ENCODE measurements at regions not wholly inside any gene's neighbourhood (a gene's known extent, or its start where the extent isn't known, plus 50 kb on each side); places are given as distances from the start of the nearest gene placed in this dataset.
"Not testable (repeated sequence)": the region's sequence is repeated elsewhere in the genome, so short reads cannot be mapped to it uniquely, and the experiment has no call there.

GRCh38 chr16:29114989-29115801, 130.3 kb downstream of the LAT start:
- peak overlapping the region; percentile 74 to 82 for H3K27ac Mint-ChIP-seq
- peak; percentile 21 to 46 for ATAC-seq
- peaks cover 23% of the 10 kb centered on the region for H3K36me3 Mint-ChIP-seq
- not testable (repeated sequence) for DNase-seq (ENCODE audit: low spot score); H3K27me3 Mint-ChIP-seq; H3K9me3 Mint-ChIP-seq
- H3K4me1 Mint-ChIP-seq (ENCODE audit: low read depth in 2 of 2), result peaks cover 73 to 81% of the 10 kb centered on the region in 2 donors
- peak overlapping the region; percentile 65 for H3K4me3 Mint-ChIP-seq

GRCh38 chr16:29114574-29114973, 129.7 kb downstream of the LAT start:
- H3K27ac Mint-ChIP-seq, result peak overlapping the region; percentile 74 to 82
- ATAC-seq, result no peak
- H3K27me3 Mint-ChIP-seq, result no peaks in the 10 kb centered on the region
- no peak for DNase-seq (ENCODE audit: low spot score)
- H3K9me3 Mint-ChIP-seq, result no peaks in the 10 kb centered on the region
- peaks cover 75 to 84% of the 10 kb centered on the region in 2 donors for H3K4me1 Mint-ChIP-seq (ENCODE audit: low read depth in 2 of 2)
- H3K4me3 Mint-ChIP-seq, result peak overlapping the region; percentile 65
- H3K36me3 Mint-ChIP-seq, result peaks cover 23% of the 10 kb centered on the region

- H3K9me3 Mint-ChIP-seq; DNase-seq (ENCODE audit: low spot score); H3K27me3 Mint-ChIP-seq: not testable (repeated sequence)
- Mint-ChIP-seq H3K4me3 (peak overlapping the region; percentile 65), H3K27ac (peak overlapping the region; percentile 74 to 81), H3K36me3 (peaks cover 23% of the 10 kb centered on the region), H3K4me1 (ENCODE audit: low read depth in 2 of 2) (peaks cover 72 to 81% of the 10 kb centered on the region in 2 donors)
- peak; percentile 71 to 79 for ATAC-seq
Measured at GRCh38 chr16:29113446-29113845, 128.6 kb downstream of the LAT start.

- ATAC-seq, result no peak
- H3K27ac Mint-ChIP-seq, result peak overlapping the region; percentile 74 to 81
- H3K4me3 Mint-ChIP-seq, result peak overlapping the region; percentile 65
Measured at GRCh38 chr16:29112755-29113347, 128.0 kb downstream of the LAT start.

GRCh38 chr16:29111901-29112680, 127.2 kb downstream of the LAT start:
- not testable (repeated sequence) for H3K27me3 Mint-ChIP-seq; DNase-seq (ENCODE audit: low spot score); H3K9me3 Mint-ChIP-seq
- peaks cover 66 to 72% of the 10 kb centered on the region in 2 donors for H3K4me1 Mint-ChIP-seq (ENCODE audit: low read depth in 2 of 2)
- H3K36me3 Mint-ChIP-seq, result peaks cover 23% of the 10 kb centered on the region
- ATAC-seq, result peak; percentile 52 to 66
- peak overlapping the region; percentile 61 to 74 for H3K27ac Mint-ChIP-seq
- H3K4me3 Mint-ChIP-seq, result peak overlapping the region; percentile 54

More at GRCh38 chr16:29112755-29113347, 128.0 kb downstream of the LAT start:
- Mint-ChIP-seq H3K9me3 (no peaks in the 10 kb centered on the region), H3K36me3 (peaks cover 23% of the 10 kb centered on the region), H3K27me3 (no peaks in the 10 kb centered on the region), H3K4me1 (ENCODE audit: low read depth in 2 of 2) (peaks cover 66 to 75% of the 10 kb centered on the region in 2 donors)
- DNase-seq (ENCODE audit: low spot score), result no peak

- Mint-ChIP-seq H3K4me1 (ENCODE audit: low read depth in 2 of 2) (peaks cover 59 to 65% of the 10 kb centered on the region in 2 donors), H3K9me3 (no peaks in the 10 kb centered on the region), H3K27me3 (no peaks in the 10 kb centered on the region), H3K27ac (peak overlapping the region; percentile 61 to 74), H3K36me3 (peaks cover 22% of the 10 kb centered on the region), H3K4me3 (peak overlapping the region; percentile 71)
- DNase-seq (ENCODE audit: low spot score), result no peak
- no peak for ATAC-seq
Measured at GRCh38 chr16:29111421-29111820, 126.6 kb downstream of the LAT start.

GRCh38 chr16:29108625-29109169, 123.8 kb downstream of the LAT start:
- not testable (repeated sequence) for H3K9me3 Mint-ChIP-seq; H3K27ac Mint-ChIP-seq; DNase-seq (ENCODE audit: low spot score); ATAC-seq; H3K4me3 Mint-ChIP-seq; H3K27me3 Mint-ChIP-seq
- peaks cover 34 to 38% of the 10 kb centered on the region in 2 donors for H3K4me1 Mint-ChIP-seq (ENCODE audit: low read depth in 2 of 2)
- H3K36me3 Mint-ChIP-seq, result peaks cover 11% of the 10 kb centered on the region

- no peaks in the 10 kb centered on the region for H3K27me3 Mint-ChIP-seq
- no peaks in the 10 kb centered on the region for H3K9me3 Mint-ChIP-seq
- H3K4me1 Mint-ChIP-seq (ENCODE audit: low read depth in 2 of 2), result peaks cover 23 to 24% of the 10 kb centered on the region in 2 donors
- no peak overlapping the region for H3K27ac Mint-ChIP-seq
- peaks cover 4% of the 10 kb centered on the region for H3K36me3 Mint-ChIP-seq
- ATAC-seq (no peak), DNase-seq (ENCODE audit: low spot score) (no peak)
- no peak overlapping the region for H3K4me3 Mint-ChIP-seq
Measured at GRCh38 chr16:29107299-29107698, 122.4 kb downstream of the LAT start.

- H3K36me3 Mint-ChIP-seq; H3K4me3 Mint-ChIP-seq; H3K9me3 Mint-ChIP-seq; H3K27me3 Mint-ChIP-seq; DNase-seq (ENCODE audit: low spot score); H3K27ac Mint-ChIP-seq; ATAC-seq: not testable (repeated sequence)
- peaks cover 13 to 15% of the 10 kb centered on the region in 2 donors for H3K4me1 Mint-ChIP-seq (ENCODE audit: low read depth in 2 of 2)
Measured at GRCh38 chr16:29106259-29106908, 121.5 kb downstream of the LAT start.

GRCh38 chr16:29104600-29104999, 119.7 kb downstream of the LAT start:
- DNase-seq (ENCODE audit: low spot score); H3K27ac Mint-ChIP-seq; H3K9me3 Mint-ChIP-seq; ATAC-seq; H3K4me3 Mint-ChIP-seq; H3K4me1 Mint-ChIP-seq (ENCODE audit: low read depth in 2 of 2); H3K36me3 Mint-ChIP-seq; H3K27me3 Mint-ChIP-seq: not testable (repeated sequence)

- not testable (repeated sequence) for ATAC-seq
Measured at GRCh38 chr16:29097965-29098364, 113.1 kb downstream of the LAT start.

GRCh38 chr16:29094729-29095624, 110.1 kb downstream of the LAT start:
- peak overlapping the region in 1 of 2 donors; percentile 58 for H3K27ac Mint-ChIP-seq
- H3K36me3 Mint-ChIP-seq, result not testable (repeated sequence)
- peak; percentile 73 to 75 for ATAC-seq

More at GRCh38 chr16:29097965-29098364, 113.1 kb downstream of the LAT start:
- not testable (repeated sequence) for H3K36me3 Mint-ChIP-seq; H3K27ac Mint-ChIP-seq; DNase-seq (ENCODE audit: low spot score); H3K4me1 Mint-ChIP-seq (ENCODE audit: low read depth in 2 of 2); H3K4me3 Mint-ChIP-seq; H3K27me3 Mint-ChIP-seq; H3K9me3 Mint-ChIP-seq

More at GRCh38 chr16:29094729-29095624, 110.1 kb downstream of the LAT start:
- H3K4me1 Mint-ChIP-seq (ENCODE audit: low read depth in 2 of 2); DNase-seq (ENCODE audit: low spot score); H3K4me3 Mint-ChIP-seq; H3K9me3 Mint-ChIP-seq; H3K27me3 Mint-ChIP-seq: not testable (repeated sequence)
